ENCODE measurements at regions not wholly inside any gene's neighbourhood (a gene's known extent, or its start where the extent isn't known, plus 50 kb on each side); places are given as distances from the start of the nearest gene placed in this dataset.
A peak's percentile ranks its signal among the peaks of the same experiment; 100 is the strongest.

DNA sequence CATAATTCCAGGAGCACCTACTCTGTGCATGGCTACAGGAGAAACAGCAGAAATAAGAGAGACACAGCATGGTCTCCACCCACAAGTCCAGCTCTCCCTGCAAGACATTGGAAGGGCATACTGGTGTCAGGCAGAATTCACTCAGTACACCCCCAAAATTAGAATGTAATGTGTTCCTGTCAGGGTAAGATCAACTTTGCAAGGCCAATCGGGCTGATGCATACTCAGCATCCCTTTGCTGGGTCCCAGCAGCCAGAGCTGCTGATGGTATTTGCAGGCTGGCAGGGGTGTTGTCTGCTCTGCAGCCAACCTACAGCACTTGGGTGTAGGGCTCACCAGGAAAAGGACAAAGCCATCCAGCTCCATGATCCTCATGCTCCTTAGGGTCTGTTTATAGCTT, 295.4 kb upstream of the STS start:
- no peak overlapping the region for H3K4me2 ChIP-seq
- no peaks in the 10 kb centered on the region for H3F3A ChIP-seq (ENCODE audit: insufficient read depth, low read depth)
- no peaks in the 10 kb centered on the region for H3K36me3 ChIP-seq (ENCODE audit: low read depth)
- H2AFZ ChIP-seq: no peak overlapping the region
- no peaks in the 10 kb centered on the region for H3K9me3 ChIP-seq (ENCODE audit: insufficient read depth, low read depth)
- H3K4me3 ChIP-seq: no peak overlapping the region
- no peak overlapping the region for H3K27ac ChIP-seq
- no peaks in the 10 kb centered on the region for H3K4me1 ChIP-seq (replicated peaks; ENCODE audit: insufficient read depth)
- H4K20me1 ChIP-seq (ENCODE audit: insufficient read depth): no peaks in the 10 kb centered on the region
- ChIA-PET POLR2A (ENCODE audit: unreplicated experiment) (no interaction called here), CTCF (no interaction called here)
- DNase-seq: no peak
- H3K27me3 ChIP-seq (ENCODE audit: insufficient read depth, low read depth): no peaks in the 10 kb centered on the region
- no TSS peak for BruUV-seq (replicated peaks)
- no peaks in the 10 kb centered on the region for H3K79me2 ChIP-seq (ENCODE audit: low read depth)
- TF ChIP-seq, protein P1, sequence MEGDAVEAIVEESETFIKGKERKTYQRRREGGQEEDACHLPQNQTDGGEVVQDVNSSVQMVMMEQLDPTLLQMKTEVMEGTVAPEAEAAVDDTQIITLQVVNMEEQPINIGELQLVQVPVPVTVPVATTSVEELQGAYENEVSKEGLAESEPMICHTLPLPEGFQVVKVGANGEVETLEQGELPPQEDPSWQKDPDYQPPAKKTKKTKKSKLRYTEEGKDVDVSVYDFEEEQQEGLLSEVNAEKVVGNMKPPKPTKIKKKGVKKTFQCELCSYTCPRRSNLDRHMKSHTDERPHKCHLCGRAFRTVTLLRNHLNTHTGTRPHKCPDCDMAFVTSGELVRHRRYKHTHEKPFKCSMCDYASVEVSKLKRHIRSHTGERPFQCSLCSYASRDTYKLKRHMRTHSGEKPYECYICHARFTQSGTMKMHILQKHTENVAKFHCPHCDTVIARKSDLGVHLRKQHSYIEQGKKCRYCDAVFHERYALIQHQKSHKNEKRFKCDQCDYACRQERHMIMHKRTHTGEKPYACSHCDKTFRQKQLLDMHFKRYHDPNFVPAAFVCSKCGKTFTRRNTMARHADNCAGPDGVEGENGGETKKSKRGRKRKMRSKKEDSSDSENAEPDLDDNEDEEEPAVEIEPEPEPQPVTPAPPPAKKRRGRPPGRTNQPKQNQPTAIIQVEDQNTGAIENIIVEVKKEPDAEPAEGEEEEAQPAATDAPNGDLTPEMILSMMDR (conservative IDR thresholded peaks at IDR 0.05): no peak
- no peak for TF ChIP-seq EZH2 (IDR thresholded peaks at IDR 0.05; ENCODE audit: low read depth)
- H3K9me2 ChIP-seq (ENCODE audit: insufficient read depth): no peaks in the 10 kb centered on the region
- intact Hi-C loops (cut with micrococcal nuclease; ENCODE audit: unreplicated experiment): no loop called here

DNA sequence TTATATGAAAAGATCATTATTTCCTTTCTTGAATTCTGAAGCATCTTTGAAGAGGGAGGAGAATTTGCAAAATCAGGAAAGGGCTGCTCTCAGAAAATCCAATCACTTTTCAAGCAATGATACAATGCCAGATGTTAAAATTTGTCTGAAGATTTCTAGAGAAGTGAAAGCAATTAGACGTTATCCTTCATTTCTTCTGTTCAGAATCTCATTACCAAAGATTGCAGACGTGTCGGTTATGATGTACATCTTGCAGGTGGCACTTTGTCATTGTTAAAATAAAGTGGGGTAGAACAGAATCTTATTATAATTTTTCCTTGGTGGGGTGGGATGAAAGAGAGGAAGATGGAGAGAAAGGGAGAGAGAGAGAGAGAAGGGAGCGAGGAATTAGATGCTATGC, 296.4 kb upstream of the STS start:
- H3K4me1 ChIP-seq (replicated peaks; ENCODE audit: insufficient read depth): no peaks in the 10 kb centered on the region
- BruUV-seq (replicated peaks): no TSS peak
- ChIA-PET POLR2A (ENCODE audit: unreplicated experiment) (no interaction called here), CTCF (no interaction called here)
- no peaks in the 10 kb centered on the region for H3K36me3 ChIP-seq (ENCODE audit: low read depth)
- H3K79me2 ChIP-seq (ENCODE audit: low read depth): no peaks in the 10 kb centered on the region
- DNase-seq: no peak
- H3K9me3 ChIP-seq (ENCODE audit: insufficient read depth, low read depth): no peaks in the 10 kb centered on the region
- intact Hi-C loops (cut with micrococcal nuclease; ENCODE audit: unreplicated experiment): no loop called here
- H3K27ac ChIP-seq: no peak overlapping the region
- H3F3A ChIP-seq (ENCODE audit: insufficient read depth, low read depth): no peaks in the 10 kb centered on the region
- H3K4me2 ChIP-seq: no peak overlapping the region
- no peaks in the 10 kb centered on the region for H4K20me1 ChIP-seq (ENCODE audit: insufficient read depth)
- H3K4me3 ChIP-seq: no peak overlapping the region
- TF ChIP-seq, protein P1 (conservative IDR thresholded peaks at IDR 0.05): no peak
- TF ChIP-seq EZH2 (IDR thresholded peaks at IDR 0.05; ENCODE audit: low read depth): no peak
- H3K27me3 ChIP-seq (ENCODE audit: insufficient read depth, low read depth): no peaks in the 10 kb centered on the region
- H3K9me2 ChIP-seq (ENCODE audit: insufficient read depth): no peaks in the 10 kb centered on the region
- H2AFZ ChIP-seq: no peak overlapping the region

DNA sequence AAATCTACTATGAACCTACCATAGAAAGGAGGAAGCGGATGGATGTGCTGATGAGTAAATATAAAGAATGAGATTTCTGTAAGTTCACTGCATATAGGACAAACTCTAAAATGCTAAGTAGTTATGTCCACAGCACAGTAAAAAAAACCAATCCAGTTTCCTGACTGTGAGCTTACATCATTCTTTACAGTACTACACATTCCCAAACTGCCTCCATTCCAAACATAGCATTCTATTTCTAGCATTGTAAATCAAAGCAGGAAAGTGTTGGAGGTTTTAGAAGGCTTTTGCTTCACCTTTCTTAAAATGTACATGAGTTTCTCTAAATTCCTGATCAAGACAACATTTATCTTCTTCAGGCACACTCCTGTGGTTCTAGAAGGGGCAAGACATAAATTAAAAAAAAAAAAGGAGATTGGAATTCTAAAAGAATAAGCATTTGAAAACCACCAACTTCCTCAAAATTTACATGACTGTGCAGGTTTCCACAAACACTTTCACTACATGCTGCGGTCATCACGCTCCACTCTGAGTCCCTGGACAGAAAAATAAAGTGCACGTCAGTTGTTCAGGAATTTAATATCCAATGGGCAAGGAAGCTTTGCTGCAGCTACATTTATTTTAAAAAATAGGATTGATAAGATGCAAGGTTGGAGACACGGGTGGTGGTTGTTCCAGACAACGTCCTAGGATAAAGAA, 297.6 kb upstream of the STS start:
- no peaks in the 10 kb centered on the region for H3F3A ChIP-seq (ENCODE audit: insufficient read depth, low read depth)
- no TSS peak for BruUV-seq (replicated peaks)
- no peaks in the 10 kb centered on the region for H3K9me3 ChIP-seq (ENCODE audit: insufficient read depth, low read depth)
- CTCF ChIA-PET: no interaction called here
- intact Hi-C loops (cut with micrococcal nuclease; ENCODE audit: unreplicated experiment): no loop called here
- H3K4me1 ChIP-seq (replicated peaks; ENCODE audit: insufficient read depth): no peaks in the 10 kb centered on the region
- POLR2A ChIA-PET (ENCODE audit: unreplicated experiment): interaction anchor here (0.6 kb wide), 1 partner anchor 52 kb away, joined by 3 read pairs; no protein-coding TSS in a partner anchor
- TF ChIP-seq, protein P1 (conservative IDR thresholded peaks at IDR 0.05): no peak
- no peak for TF ChIP-seq EZH2 (IDR thresholded peaks at IDR 0.05; ENCODE audit: low read depth)
- H3K4me2 ChIP-seq: no peak overlapping the region
- H3K36me3 ChIP-seq (ENCODE audit: low read depth): no peaks in the 10 kb centered on the region
- H2AFZ ChIP-seq: no peak overlapping the region
- no peaks in the 10 kb centered on the region for H3K9me2 ChIP-seq (ENCODE audit: insufficient read depth)
- 0 out of 2 replicates have a peak overlapping the region, but pooled peaks have one; percentile 28 for H3K27ac ChIP-seq
- H3K4me3 ChIP-seq: no peak overlapping the region
- H3K27me3 ChIP-seq (ENCODE audit: insufficient read depth, low read depth): no peaks in the 10 kb centered on the region
- DNase-seq: no peak
- no peaks in the 10 kb centered on the region for H3K79me2 ChIP-seq (ENCODE audit: low read depth)
- H4K20me1 ChIP-seq (ENCODE audit: insufficient read depth): no peaks in the 10 kb centered on the region
